GM21737 (cell line): ENCODE measurements at regions not wholly inside any gene's neighbourhood (a gene's known extent, or its start where the extent isn't known, plus 50 kb on each side); places are given as distances from the start of the nearest gene placed in this dataset.
A peak's percentile ranks its signal among the peaks of the same experiment; 100 is the strongest.

Source experiments
- ATAC-seq: cut with Tn5 transposase; IDR thresholded peaks from one replicate; pipeline ENCODE4 v1.9.1; 2021; ENCODE audit warnings: mild to moderate bottlenecking, moderate library complexity; ENCODE audit not compliant: unreplicated experiment

GRCh38 chr7:22913158-22913557, 90.5 kb upstream of the TOMM7 start:
- no peak for ATAC-seq

DNA sequence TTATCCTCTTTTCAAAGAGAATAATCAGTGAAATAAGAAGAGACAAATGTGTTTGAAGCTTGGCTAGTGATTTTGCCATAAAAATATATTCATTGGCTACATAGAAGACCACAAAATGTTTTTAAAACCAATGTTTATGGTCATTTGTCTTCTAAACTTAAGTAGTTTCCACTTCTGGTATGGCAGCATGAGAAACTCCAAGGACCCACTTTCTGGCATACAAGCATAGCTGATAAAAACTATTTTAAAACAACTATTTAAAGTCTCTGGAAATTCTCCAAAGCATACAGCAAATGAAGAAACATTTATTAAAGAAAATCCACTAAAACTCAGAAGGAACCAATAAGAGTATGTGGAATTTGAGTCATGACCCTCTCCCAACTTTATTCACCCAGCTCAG, 89.2 kb upstream of the TOMM7 start:
- ATAC-seq, result no peak

GRCh38 chr7:22909917-22910316, 87.3 kb upstream of the TOMM7 start:
- ATAC-seq, result no peak

DNA sequence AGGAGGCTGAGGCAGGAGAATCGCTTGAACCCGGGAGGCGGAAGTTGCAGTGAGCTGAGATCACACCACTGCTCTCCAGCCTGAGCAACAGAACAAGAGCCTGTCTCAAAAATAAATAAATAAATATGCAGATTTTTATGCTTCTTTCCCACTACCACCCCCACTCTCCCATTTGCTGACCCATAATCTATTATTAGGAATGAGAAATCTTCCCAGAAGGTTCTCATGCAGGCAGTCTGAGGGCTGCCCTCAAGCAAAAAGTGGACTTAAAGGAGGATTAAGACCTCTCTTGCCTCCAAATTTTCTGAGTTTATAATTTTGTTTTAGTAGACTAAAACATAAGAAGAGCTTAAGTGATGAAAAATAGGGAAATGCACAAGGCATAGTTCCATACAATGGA, 85.2 kb upstream of the TOMM7 start:
- no peak for ATAC-seq

DNA sequence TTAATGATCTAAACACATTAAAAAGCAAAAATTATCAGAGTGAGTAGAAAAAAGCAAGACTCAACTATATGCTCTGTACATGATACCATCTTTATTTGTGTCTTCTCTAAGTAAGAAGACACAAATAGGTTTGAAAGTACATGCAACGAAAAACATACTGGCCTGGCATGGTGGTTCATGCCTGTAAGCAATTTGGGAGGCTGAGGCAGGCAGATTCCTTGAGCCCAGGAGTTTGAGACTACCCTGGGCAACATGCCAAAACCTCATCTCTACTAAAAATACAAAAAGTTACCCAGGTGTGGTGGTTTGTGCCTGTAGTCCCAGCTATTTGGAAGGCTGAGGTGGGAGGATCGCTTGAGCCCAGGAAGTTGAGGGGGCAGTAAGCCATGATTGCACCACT, 78.1 kb upstream of the TOMM7 start:
- no peak for ATAC-seq

DNA sequence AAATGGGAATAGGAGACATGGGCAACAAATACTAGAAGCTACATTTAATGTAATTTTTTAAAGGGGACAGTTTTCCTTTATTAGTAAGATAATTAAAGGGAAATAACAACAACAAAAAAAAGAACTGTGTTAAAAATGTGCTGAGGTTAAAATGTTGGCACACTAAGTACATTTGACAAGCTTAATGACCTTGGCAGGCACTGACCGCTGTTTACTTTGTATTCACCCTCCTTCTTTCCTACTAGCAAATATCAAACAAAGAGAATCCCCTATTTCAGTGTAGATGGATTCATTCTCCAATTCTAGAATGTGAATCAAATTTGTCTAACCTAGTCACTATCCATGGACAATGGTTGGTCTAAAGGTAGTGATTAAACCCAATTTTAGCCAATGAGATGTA, 77.5 kb upstream of the TOMM7 start:
- ATAC-seq, result no peak

DNA sequence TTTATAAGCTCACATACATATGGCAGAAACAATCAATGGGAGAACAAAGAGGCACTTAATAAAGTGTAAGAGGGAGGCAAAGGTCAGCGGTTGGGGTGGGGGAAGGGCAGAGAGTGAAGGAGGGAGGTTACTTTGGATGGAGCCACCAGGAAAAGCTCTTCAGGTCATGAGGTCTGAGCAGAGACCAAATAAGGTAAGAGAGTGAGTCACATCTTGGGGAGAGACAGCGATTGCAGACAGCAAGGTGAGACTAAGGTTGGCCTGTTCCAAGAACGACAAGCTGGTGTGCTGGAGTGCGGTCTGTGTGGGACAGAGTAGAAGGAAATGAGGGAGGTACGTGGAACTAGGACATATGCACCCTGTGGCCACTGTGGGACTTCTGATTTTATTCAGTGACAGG, 74.3 kb upstream of the TOMM7 start:
- ATAC-seq, result no peak

GRCh38 chr7:22895828-22896165, 73.1 kb upstream of the TOMM7 start:
- ATAC-seq, result no peak

- no peak for ATAC-seq
These were observed 72.6 kb upstream of the TOMM7 start for GRCh38 chr7:22895140-22895827.

- ATAC-seq, result no peak
These were observed 71.9 kb upstream of the TOMM7 start for GRCh38 chr7:22894546-22894945.

GRCh38 chr7:22890773-22891172, 68.1 kb upstream of the TOMM7 start:
- ATAC-seq, result no peak

GRCh38 chr7:22885797-22886261, 63.2 kb upstream of the TOMM7 start:
- peak; percentile 91 for ATAC-seq

GRCh38 chr7:22884911-22885788, 62.5 kb upstream of the TOMM7 start:
- peak; percentile 43 for ATAC-seq

DNA sequence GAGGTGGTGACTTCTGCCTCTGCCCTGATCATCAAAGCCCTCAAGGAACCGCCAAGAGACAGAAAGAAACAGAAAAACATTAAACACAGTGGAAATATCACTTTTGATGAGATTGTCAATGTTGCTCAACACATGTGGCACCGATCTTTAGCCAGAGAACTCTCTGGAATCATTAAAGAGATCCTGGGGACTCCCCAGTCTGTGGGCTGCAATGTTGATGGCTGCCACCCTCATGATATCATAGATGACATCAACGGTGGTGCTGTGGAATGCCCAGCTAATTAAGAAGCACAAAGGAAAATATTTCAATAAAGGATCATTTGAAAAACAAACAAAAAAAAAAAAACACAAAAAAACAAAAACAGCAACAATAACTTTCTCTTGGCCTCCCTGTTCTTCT, 59.5 kb upstream of the TOMM7 start:
- no peak for ATAC-seq

DNA sequence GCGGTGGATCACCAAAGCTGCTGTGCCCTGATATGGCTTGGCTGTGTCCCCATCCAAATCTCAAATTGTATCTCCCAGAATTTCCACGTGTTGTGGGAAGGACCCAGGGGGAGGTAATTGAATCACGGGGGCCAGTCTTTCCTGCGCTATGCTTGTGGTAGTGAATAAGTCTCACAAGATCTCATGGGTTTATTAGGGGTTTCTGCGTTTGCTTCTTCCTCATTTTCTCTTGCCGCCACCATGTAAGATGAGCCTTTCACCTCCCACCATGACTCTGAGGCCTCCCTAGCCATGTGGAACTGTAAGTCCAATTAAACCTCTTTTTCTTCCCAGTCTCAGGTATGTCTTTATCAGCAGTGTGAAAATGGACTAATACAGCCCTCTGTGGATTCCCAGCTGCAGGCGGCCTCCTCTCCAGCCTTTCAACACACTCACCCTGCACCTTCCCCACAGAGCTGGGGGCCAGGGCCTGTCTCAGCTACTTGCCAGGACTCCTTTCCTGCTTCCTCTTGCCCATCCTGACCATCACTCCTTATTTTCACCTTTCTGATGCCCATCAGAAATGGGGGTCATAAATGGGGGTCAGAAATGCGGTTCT, 57.2 kb upstream of the TOMM7 start:
- ATAC-seq, result no peak

DNA sequence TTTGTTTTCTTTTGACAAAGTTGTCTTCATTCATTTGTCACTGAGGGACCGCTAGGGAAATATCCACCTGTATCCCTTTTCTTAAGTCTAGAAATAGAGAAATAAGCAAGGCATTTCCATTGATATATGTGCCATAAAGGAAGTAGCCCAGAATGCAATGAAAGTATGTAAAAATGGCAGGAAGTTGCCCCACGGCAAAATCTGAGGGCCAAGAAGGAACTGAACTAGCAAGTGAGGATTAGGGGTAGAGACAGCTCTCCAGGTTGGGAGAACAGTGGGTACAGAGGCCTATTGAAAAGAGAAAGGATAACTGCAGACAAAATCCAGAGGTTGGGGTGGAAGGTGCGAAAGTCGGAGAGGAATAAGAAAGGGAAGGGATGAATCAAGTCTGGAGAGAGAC, 56.6 kb upstream of the TOMM7 start:
- no peak for ATAC-seq

DNA sequence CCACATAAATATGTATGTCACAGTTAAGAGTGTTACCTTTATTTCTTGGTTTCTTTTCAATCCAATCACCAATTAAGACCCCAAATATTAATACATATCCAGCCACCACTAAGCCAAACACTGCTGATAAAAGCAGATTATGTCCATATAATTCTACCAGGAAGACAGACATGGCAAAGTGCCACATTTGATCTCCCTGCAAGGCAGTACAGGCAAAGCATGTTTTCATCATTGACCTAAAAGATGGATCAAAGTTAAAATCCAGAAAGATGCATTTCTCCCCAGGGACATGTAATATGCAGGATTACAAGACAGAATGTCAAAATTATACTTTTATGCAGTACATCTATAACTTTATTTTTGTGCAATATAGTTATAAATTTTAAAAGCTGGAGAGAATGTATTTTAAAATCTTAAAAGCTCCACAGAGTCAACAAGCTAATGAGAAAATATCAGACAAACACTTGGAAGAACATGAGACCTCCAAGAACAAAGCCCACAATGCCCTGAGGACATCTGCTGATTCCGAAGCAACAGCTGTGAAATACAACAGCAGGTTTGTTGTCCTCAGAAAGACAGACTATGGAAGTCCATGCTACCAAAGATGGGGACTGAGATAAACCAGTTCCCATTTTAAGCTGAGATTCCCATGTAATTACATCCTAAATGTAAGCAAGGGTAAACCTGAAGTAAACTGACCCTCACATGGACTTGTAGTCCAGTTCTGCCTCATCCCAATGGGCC, 54.5 kb upstream of the TOMM7 start:
- no peak for ATAC-seq

DNA sequence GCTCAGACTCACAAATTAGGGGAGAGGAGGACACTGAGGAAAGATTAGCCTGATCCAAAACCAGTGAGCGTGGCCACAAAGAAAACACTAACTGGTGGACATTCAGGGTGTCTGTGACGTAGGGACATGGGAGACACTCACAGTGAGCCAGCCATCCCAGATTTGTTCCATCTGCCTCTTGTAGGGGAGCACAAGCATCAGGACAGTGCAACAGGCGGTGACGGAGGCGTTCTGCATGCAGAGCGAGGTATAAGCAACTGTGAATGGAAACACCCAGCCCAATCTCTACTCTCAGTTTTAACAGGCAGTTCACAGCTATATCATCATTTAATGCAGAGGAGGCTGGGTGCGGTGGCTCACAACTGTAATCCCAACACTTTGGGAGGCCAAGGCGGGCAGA, 52.8 kb upstream of the TOMM7 start:
- ATAC-seq, result no peak

- ATAC-seq, result no peak
These were observed 52.3 kb upstream of the TOMM7 start for GRCh38 chr7:22874904-22875303.
